CD1c-positive myeloid dendritic cell (primary cell): ENCODE measurements at regions not wholly inside any gene's neighbourhood (a gene's known extent, or its start where the extent isn't known, plus 50 kb on each side); places are given as distances from the start of the nearest gene placed in this dataset.
"Not testable (repeated sequence)": the region's sequence is repeated elsewhere in the genome, so short reads cannot be mapped to it uniquely, and the experiment has no call there.

Experiments used
- DNase-seq: peaks from one replicate; pipeline ENCODE4 v3.0.0-alpha.2; 2016; ENCODE audit errors: extremely low spot score

DNA sequence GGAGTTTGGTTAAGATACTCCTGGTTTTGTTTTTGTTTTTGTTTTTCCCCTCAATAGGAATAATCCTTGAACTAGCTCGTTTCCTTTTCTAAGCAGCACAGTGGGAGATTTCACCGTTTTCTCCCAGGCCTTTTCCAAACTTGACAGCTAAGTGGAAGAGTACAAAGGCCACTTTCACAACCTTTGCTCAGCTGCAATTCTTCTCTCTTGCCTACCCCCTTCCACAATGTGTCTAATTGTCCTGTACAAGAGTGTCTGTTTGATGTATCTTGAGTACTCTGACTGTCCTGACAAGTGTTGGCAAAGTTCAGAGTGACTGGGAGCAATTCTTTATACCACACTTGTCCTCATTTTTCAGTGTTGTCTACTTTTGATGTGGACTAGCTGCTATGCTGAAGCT lies 674.3 kb upstream of the AMOT start:
- no peak for DNase-seq

DNA sequence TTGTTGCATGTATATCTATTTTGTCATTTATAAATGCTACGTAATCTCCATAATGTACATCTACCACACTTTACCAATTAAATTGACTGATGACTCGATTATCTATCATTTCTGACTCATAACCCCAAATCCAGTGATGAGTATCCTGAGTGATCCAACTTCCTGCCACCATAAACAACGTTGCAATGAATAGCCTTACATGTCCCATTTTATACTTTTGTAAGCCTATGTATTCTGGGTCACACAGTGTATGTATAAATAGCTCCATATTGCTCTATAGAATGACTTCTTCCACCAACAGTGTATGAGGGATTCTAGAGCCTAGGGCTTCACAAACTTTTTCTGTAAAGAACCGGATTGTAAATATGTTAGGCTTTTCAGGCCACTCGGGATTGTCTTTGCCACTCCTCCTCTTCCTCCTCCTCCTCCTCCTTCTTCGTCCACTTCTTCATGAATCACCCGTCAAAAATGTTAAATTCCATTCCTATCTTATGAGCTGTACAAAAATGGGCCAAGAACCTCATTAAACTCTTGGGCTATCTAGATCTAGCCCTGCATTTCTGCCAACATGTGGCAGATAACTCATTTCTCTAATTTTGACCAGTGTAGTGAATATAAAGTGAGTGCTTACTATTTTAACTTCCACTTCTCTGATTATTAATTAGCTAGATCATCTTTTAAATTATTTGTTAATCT lies 672.2 kb upstream of the AMOT start:
- DNase-seq, result no peak

DNA sequence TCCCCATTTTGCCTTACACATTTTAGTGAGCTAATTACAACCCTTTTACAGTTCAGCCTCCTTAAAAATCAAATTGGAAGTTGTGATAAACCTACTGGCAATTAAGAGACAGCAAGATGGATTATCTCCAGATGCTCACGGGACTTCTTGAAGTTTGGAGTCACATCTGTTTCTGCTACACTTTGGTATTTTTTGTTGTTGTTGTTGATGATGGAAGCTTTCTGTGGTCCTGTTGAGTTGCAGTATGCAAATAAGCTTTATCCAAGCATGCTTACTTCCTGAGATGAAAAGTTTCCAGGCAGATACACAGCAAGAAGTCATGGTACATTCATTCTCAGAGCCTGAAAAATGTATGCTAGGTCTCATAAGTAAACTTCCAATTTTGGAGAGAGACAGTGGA lies 670.0 kb upstream of the AMOT start:
- no peak for DNase-seq

DNA sequence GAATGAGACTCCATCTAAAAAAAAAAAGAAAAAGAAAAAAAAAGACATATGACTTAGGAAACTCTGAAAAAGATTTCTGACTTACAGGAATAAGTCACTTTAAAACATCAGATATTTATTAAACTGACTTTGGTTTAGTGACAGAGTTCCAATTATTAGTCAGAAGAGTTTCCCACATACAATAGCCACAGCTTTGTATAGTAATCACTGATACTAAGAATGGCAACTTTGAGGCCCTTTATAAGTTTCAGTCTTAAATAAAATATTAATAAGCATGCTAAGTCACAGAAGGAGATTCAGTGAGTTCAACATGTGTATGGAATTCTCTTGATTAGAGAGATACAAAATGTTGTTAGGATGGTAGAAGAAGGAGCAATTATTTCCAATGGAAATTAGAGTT lies 652.3 kb upstream of the AMOT start:
- DNase-seq, result no peak

DNA sequence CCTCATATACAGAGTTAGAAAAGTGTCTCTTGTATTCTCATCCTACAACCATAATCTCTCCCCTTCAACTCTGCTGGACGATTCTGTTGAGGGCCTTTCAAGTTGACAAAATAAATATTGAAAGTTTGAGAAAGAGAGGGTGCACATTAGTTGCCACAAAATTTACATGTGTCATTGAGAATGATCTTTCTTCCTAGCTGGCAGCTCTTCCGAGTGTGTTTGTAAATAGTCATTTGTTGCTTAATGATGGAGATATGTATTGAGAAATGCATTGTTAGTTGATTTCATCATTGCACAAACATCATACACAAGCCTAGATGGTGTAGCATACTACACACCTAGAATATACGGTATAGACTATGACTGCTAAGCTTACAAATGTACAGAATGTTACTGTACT lies 632.8 kb upstream of the AMOT start:
- no peak for DNase-seq

DNA sequence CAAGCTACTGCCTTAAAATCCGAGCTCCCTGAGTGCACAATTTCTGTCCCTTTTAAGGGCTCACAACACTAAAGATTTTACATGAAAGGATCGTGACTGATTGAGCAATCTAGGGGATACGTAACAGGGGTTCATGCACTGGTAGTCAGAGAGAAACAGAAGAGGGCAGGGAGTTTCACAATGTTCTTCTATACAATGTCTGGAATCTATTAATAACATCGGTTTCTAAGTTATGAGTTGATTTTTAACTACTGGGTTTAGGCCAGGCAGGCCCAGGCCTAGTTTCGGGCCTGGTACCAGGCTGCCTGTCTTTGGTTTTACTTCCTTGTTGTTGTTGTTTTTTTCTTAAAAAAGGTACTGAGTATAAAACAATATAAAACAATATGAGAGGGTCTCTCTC lies 632.4 kb upstream of the AMOT start:
- not testable (repeated sequence) for DNase-seq

DNA sequence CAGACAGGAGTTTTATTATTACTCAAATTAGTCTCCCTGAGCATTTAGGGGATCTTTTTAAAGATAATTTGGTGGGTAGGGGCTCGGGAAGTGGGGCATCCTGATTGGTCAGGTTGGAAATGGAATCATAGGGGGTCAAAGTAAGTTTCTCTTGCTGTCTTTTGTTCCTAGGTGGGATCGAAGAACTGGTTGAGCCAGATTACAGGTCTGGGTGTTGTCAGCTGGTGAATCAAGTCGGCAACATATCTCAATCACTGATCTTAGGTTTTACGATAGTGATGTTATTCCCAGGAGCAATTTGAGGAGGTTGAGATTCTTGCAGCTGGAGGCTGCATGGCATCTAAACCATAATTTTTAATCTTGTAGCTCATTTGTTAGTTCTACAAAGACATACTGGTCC lies 629.5 kb upstream of the AMOT start:
- no peak for DNase-seq

DNA sequence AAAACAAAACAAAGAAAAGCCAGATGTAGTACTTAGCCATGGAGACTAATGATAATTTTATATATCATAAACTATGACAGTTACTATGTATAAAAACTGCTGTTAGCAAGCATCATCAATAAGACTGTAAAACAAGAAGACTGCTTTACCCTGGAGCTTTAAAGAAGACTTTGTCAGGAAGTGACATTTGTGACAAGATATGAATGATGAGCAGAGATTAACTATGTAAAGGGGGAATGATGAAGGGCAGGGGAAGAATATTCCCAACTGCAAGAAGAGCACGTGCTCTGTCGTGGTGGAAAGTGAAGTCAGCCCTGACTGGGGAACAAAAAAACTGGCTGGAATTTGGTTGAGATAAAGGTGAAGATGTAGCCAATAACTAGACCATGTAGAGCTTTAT lies 617.1 kb upstream of the AMOT start:
- DNase-seq, result no peak

DNA sequence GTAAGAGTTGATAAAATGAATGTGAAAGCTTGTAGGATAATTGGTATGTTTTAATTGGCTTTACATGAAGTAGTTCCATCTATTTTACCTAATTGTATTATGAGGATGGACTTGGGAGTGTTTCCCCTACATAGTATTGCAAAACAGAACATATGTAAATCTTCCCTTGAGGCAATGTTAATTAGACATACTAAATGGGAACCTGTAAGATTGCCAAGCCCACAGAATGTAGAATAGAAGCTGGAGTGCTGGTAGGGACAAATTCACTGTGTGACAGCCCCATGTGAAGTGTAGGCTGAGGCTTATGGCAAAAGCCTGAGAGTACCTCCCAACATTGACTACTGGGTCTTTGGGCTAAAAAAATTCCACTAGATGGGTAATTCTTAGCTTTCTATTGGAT lies 615.0 kb upstream of the AMOT start:
- DNase-seq, result no peak

DNA sequence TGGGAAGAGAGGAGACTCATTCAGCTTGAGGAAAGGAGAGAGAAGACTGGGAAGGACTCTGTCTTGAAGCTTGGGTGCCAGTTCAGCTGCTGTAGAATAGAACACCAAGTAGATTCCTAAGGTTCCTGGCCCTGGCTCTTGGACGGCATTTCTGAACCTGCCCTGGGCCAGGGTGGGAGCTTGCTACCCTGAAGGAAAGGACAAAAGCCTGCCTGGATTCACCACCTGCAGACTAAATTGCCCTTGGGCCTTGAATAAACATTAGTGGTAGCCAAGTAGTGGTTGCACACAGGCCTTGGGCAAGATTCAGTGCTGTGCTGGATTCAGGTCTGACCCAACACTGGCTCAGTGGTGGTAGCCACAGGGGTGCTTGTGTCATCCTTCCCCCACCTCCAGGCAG lies 588.4 kb upstream of the AMOT start:
- DNase-seq, result no peak

DNA sequence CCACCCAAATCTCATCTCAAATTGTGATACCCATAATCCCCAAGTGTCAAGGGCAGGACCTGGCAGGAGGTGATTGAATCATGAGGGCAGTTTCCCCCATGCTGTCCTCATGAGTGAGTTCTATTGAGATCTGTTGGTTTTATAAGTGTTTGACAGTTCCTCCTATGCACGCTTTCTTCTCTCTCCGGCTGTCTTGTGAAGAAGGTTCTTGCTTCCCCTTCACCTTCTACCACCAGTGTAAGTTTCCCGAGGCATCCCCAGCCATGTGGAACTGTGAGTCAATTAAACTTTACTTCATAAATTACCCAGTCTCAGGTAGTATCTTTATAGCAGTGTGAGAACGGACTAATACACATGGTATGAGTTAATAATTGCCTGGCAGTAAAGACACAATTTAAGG lies 581.7 kb upstream of the AMOT start:
- no peak for DNase-seq

DNA sequence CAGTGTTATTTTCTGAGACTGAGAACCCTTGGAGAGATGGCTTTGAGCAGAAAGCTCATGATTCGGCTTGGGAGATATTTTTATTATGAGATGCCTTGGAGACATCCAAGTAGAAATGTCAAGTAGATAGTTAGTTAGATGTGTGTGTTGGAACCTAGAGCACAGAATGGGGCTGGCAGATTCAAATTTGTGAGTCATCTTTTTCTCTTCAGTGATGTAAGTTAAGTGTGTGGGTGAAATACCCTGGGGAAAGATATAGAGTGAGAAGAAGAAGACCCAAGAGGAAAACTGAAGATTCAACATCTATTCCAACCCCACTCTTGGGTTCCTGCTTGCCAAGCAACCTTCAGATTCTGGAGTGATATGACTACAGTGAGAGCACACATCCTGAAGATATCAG lies 580.8 kb upstream of the AMOT start:
- DNase-seq, result no peak

DNA sequence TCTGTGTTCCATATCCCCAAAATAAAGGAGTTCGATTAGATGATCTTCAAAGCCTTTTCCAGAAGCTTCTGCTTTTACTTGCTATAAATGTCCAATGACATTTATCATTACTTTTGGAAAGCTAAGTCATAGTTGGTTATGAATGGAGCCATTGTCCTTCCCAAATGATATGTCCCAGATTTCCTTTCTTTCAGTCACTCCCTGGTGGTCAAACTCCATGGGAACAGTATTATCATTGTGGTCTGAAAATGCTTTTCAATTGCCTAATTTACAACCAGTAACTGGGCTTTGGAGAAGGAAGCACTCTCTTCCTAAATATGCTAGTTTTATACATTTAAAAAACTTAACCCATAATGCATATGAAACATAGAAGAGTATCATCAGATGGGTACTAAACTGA lies 571.5 kb upstream of the AMOT start:
- no peak for DNase-seq

DNA sequence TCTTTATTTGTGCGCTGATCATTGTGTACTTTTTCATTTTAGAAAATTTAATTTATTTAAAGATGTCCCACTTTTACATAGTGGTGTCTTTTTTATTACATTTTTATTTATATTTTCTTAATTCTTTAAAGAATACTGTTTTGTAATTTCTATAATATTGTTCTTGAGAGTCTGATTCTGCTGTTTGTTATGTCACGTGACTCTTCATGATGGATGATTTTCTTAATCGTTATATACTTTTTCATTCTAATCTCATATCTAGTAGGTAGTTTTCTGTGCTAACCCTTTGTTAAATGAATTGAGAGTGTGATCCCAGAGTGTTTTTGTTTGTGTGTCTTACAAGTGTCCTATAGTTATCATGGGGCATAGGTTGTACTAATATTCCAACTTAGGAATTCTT lies 568.2 kb upstream of the AMOT start:
- DNase-seq, result no peak

DNA sequence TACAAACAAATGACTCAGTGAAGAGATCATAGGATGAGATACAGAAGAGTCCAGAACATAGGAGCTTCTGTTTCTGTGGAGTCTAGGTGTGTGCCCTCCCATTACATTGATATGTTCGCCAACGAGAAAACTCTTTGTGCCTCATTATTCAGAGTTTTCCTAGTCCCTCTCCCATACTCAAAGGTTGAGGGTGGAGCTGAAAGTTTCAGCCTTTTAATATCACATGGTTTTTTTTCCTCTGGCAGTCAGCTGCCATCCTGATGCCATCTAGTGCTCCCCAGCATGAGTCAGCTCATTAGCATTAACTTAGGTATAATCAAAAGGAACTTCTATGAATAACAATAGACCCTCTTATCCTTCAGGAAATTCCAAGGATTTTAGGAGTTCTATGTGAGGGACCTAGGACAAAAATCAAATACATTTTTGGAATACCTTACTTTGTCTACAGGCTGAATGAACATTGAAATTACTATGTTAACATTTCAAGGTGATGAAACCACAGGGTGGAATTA lies 559.6 kb upstream of the AMOT start:
- DNase-seq, result no peak

DNA sequence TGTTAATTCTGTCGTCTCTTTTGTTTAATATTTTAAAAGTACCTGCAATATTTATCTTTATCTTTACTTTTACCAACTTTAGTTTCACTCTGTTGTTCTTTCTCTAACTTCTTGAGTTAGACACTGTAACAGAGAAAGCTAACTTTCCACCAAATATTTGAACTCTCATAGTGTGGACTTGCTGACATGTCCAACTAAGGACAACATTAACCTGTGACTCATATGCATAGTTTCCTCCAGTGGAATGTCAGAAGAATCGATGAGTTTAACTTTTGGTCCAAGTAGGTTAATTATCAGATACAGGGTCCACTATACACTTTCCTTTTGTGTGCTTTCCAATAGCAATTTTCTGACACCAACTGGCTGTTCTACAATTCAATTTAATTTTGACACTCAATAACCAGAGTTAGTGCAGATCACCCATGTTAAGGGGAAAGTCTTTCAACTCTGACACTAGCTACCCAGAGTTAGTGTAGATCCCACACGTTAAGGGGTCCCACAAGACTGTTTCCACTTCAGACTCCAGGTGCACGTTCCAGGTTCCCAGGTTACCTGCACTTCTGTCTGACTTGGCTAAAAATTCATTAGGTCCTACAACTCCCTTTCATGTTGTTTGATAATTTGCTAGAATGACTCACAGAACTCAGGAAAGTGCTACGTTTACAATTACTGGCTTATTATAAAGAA lies 559.0 kb upstream of the AMOT start:
- DNase-seq, result no peak

DNA sequence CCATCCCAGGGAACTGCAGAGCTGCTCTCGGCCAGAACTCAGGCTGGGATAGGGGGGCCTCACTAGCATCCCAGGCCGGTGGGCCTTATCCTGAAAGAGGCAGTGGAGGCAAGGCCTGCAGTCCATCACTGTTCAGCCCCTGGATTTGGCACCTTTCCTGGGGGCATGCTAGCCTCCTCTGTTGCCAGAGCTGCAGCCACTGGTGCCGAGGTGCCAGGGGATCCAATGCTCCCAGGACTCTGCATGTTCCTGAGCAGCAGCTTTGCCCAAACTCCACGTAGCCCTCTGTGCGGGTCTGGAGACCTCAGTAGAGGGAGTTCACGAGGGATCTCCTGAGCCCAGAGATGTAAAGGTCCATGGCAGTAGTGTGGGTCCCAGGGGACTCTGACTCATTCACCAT lies 551.7 kb upstream of the AMOT start:
- no peak for DNase-seq

DNA sequence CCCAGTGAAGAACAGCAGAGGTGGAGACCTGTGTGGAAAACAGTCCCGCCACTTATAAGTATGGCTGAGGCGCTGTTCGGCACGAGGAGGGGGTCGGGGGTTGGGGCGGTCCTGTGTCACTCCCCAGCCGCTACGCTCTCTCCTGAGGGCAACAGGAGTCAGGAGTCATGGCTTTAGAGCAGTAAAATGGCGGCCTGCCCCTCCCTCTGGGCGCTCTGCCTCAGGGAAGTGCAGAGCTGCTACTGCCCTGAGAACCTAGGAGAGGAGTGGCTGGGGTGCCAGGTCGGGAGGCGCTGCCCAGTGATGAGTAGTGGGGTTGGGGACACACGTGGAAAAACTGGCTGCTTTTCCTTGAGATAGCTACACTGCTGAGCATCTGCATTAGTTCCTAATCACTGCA lies 551.2 kb upstream of the AMOT start:
- DNase-seq, result no peak

DNA sequence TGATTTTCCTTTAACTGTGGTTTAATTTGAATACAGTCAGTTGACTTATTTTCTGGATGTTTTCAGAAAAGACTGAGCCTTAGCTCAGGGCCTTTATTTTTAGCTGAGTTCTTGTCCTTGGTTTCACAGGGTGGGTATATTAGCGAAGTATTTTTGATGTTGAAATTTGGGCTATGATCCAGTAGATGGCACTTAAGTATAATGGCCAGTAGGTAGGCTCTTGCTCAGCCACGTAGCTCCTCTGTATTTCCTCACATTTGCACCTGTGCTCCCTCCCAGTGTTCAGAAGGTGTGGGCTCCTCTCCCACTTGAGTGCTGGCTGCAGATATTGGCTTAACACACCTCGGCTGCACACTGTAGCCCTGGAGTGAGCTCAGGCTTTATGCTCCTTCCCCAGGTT lies 549.9 kb upstream of the AMOT start:
- DNase-seq, result no peak

DNA sequence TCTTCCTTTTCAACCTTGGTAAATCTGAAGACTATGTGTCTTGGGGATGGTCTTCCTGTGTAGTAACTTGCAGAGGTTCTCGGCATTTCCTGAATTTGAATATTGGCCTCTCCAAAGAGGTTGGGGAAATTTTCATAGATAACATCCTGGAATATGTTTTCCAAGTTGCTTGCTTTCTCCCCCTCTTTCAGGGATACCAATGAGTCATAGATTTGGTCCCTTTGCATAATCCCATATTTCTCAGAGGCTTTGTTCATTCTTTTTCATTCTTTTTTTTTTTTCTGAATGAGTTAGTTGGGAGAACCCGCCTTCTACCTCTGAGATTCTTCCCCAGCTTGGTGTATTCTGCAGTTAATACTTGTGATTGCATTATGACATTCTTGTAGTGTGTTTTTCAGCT lies 549.2 kb upstream of the AMOT start:
- DNase-seq, result no peak

DNA sequence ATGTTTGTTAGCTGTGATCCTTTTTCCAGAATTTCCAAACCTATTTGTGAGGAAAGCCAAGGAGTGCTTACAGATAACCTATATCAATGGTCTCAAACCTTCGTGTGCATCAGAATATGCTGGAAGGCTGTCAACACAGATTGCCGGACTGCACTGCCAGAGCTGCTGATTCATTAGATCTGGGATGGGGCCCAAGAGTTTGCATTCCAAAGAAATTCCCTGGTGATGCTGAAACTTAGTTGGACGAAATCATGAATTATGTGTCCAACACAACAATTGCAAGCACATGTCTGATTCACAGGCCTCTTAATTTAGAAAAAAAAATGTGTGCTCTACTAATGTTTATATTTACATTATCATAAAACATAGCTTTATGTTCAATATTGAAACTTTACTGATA lies 544.0 kb upstream of the AMOT start:
- no peak for DNase-seq

DNA sequence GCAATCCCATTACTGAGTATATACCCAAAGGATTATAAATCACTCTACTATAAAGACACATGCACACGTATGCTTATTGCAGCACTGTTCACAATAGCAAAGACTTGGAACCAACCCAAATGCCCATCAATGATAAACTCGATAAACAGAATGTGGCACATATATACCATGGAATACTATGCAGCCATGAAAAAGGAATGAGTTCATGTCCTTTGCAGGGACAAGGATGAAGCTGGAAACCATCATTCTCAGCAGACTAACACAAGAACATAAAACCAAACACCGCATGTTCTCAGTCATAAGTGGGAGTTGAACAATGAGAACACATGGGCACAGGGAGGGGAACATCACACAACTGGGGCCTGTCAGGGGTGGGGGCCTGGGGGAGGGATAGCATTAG lies 532.8 kb upstream of the AMOT start:
- not testable (repeated sequence) for DNase-seq

DNA sequence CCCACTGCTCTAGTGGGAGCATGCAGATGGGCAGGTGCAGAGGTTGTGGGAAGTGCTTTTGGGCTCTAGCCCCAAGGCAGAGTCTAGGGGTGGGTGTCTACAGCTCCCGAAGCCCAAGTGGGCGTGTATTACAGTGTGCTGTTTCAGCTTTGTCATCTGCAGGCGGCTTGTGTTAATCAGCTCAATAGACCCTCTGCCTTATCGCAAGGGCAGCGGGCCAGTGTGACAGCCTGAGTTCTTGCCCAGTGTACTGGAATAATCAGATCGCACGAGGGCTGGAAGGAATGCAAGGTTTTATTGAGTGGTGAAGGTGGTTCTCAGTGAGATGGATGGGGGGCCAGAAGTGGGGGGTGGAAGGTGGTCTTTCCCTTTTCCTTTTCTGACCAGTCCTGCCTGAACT lies 529.4 kb upstream of the AMOT start:
- no peak for DNase-seq

DNA sequence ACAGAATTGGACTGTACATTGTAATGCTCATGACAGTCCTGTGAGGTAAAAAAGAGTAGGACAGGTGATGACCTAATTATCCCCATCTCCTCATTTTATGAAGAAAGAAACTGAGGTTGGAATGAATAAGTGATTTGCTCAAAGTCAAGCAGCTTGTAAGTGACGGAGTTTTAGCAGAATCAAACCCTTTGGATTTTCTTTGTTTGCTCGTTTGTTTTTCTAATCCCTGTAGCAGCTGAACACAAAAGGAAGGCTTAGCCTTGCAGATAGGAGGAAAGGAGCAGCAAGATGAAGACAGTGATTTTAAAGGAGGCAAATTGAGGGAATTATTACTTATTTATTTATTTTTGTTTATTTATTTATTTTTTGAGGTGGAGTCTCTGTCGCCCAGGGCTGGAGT lies 528.4 kb upstream of the AMOT start:
- DNase-seq, result no peak
